ENCODE measurements at regions not wholly inside any gene's neighbourhood (a gene's known extent, or its start where the extent isn't known, plus 50 kb on each side); places are given as distances from the start of the nearest gene placed in this dataset.

GRCh38 chr3:8276506-8276905 is 225.1 kb upstream of the LMCD1 start:
- no peak for DNase-seq
- intact Hi-C loops (cut with DNase I) = no loop called here
- no peak overlapping the region for H3K4me3 ChIP-seq
- no peaks in the 10 kb centered on the region for H3K4me1 ChIP-seq
- no peak overlapping the region for H3K27ac ChIP-seq
- TF ChIP-seq CTCF (IDR thresholded peaks at IDR 0.05) = no peak
- no peaks in the 10 kb centered on the region for H3K36me3 ChIP-seq
- no peaks in the 10 kb centered on the region for H3K9me3 ChIP-seq
- ATAC-seq = no peak
- H3K27me3 ChIP-seq (ENCODE audit: low read depth) = no peaks in the 10 kb centered on the region

GRCh38 chr3:8278448-8278847 is 223.2 kb upstream of the LMCD1 start:
- DNase-seq (no peak), ATAC-seq (no peak)
- intact Hi-C loops (cut with DNase I) = no loop called here
- no peak overlapping the region for H3K27ac ChIP-seq
- TF ChIP-seq CTCF (IDR thresholded peaks at IDR 0.05) = no peak
- H3K4me1 ChIP-seq = peaks cover 3% of the 10 kb centered on the region
- H3K36me3 ChIP-seq = no peaks in the 10 kb centered on the region
- H3K4me3 ChIP-seq = no peak overlapping the region
- H3K9me3 ChIP-seq = no peaks in the 10 kb centered on the region
- H3K27me3 ChIP-seq (ENCODE audit: low read depth) = no peaks in the 10 kb centered on the region

GRCh38 chr3:8279476-8279875 is 222.1 kb upstream of the LMCD1 start:
- H3K36me3 ChIP-seq = no peaks in the 10 kb centered on the region
- TF ChIP-seq CTCF (IDR thresholded peaks at IDR 0.05) = no peak
- no peak for DNase-seq
- H3K4me3 ChIP-seq = no peak overlapping the region
- ATAC-seq = no peak
- H3K27ac ChIP-seq = no peak overlapping the region
- H3K9me3 ChIP-seq = no peaks in the 10 kb centered on the region
- H3K4me1 ChIP-seq = peaks cover 3% of the 10 kb centered on the region
- intact Hi-C loops (cut with DNase I) = no loop called here
- H3K27me3 ChIP-seq (ENCODE audit: low read depth) = no peaks in the 10 kb centered on the region

- no peaks in the 10 kb centered on the region for H3K9me3 ChIP-seq
- intact Hi-C loops (cut with DNase I) = no loop called here
- no peak for ATAC-seq
These were observed 221.6 kb upstream of the LMCD1 start for GRCh38 chr3:8279886-8280550.

GRCh38 chr3:8282541-8283165 is 219.0 kb upstream of the LMCD1 start:
- no peaks in the 10 kb centered on the region for H3K36me3 ChIP-seq
- intact Hi-C loops (cut with DNase I) = no loop called here
- no peaks in the 10 kb centered on the region for H3K9me3 ChIP-seq
- no peak overlapping the region for H3K27ac ChIP-seq
- DNase-seq (no peak), ATAC-seq (no peak)
- H3K4me1 ChIP-seq = peaks cover 3% of the 10 kb centered on the region
- no peaks in the 10 kb centered on the region for H3K27me3 ChIP-seq (ENCODE audit: low read depth)
- no peak overlapping the region for H3K4me3 ChIP-seq
- TF ChIP-seq CTCF (IDR thresholded peaks at IDR 0.05) = no peak

More at GRCh38 chr3:8279886-8280550, 221.6 kb upstream of the LMCD1 start:
- Histone ChIP-seq H3K4me1 (peaks cover 3% of the 10 kb centered on the region), H3K27ac (no peak overlapping the region), H3K27me3 (ENCODE audit: low read depth) (no peaks in the 10 kb centered on the region), H3K4me3 (no peak overlapping the region), H3K36me3 (no peaks in the 10 kb centered on the region)
- no peak for DNase-seq
- no peak for TF ChIP-seq CTCF (IDR thresholded peaks at IDR 0.05)

Measured in lower lobe of right lung (tissue), 2 donors.